ENCODE measurements at regions not wholly inside any gene's neighbourhood (a gene's known extent, or its start where the extent isn't known, plus 50 kb on each side); places are given as distances from the start of the nearest gene placed in this dataset.

GRCh38 chr15:91476861-91477260, 376.6 kb upstream of the SLCO3A1 start:
- DNase-seq = no peak

- DNase-seq = no peak
These were observed 374.8 kb upstream of the SLCO3A1 start for GRCh38 chr15:91478717-91479191.

GRCh38 chr15:91480426-91480825, 373.1 kb upstream of the SLCO3A1 start:
- DNase-seq = no peak

- DNase-seq = no peak
These were observed 370.7 kb upstream of the SLCO3A1 start for GRCh38 chr15:91482799-91483198.

GRCh38 chr15:91484141-91484540, 369.4 kb upstream of the SLCO3A1 start:
- no peak for DNase-seq

GRCh38 chr15:91488452-91488851, 365.1 kb upstream of the SLCO3A1 start:
- no peak for DNase-seq

GRCh38 chr15:91490211-91490610, 363.3 kb upstream of the SLCO3A1 start:
- no peak for DNase-seq

GRCh38 chr15:91491101-91491950, 362.2 kb upstream of the SLCO3A1 start:
- DNase-seq = no peak

GRCh38 chr15:91496754-91497691, 356.5 kb upstream of the SLCO3A1 start:
- DNase-seq = no peak

- DNase-seq = no peak
These were observed 355.3 kb upstream of the SLCO3A1 start for GRCh38 chr15:91498046-91498748.

GRCh38 chr15:91498749-91499062, 354.8 kb upstream of the SLCO3A1 start:
- no peak for DNase-seq

- no peak for DNase-seq
These were observed 353.6 kb upstream of the SLCO3A1 start for GRCh38 chr15:91499774-91500383.

GRCh38 chr15:91508633-91509032, 344.9 kb upstream of the SLCO3A1 start:
- no peak for DNase-seq

GRCh38 chr15:91514147-91514546, 339.4 kb upstream of the SLCO3A1 start:
- DNase-seq = no peak

- DNase-seq = no peak
These were observed 338.2 kb upstream of the SLCO3A1 start for GRCh38 chr15:91515188-91515754.

GRCh38 chr15:91516866-91517265, 336.6 kb upstream of the SLCO3A1 start:
- no peak for DNase-seq

- DNase-seq = no peak
These were observed 335.9 kb upstream of the SLCO3A1 start for GRCh38 chr15:91517491-91518200.

GRCh38 chr15:91520850-91521249, 332.7 kb upstream of the SLCO3A1 start:
- no peak for DNase-seq

GRCh38 chr15:91521548-91521947, 332.0 kb upstream of the SLCO3A1 start:
- no peak for DNase-seq

- DNase-seq = no peak
These were observed 331.5 kb upstream of the SLCO3A1 start for GRCh38 chr15:91521996-91522395.

GRCh38 chr15:91522605-91523332, 330.7 kb upstream of the SLCO3A1 start:
- DNase-seq = no peak

All from left hindlimb (tissue), 1 donor.